Ishikawa (cell line): ENCODE measurements at regions not wholly inside any gene's neighbourhood (a gene's known extent, or its start where the extent isn't known, plus 50 kb on each side); places are given as distances from the start of the nearest gene placed in this dataset.

Source experiments
- CEBPB ChIP-seq: IDR thresholded peaks from 2 replicates; pipeline ENCODE4 v1.6.1; 2012
- CREB1 ChIP-seq: IDR thresholded peaks from 2 replicates; pipeline ENCODE4 v1.6.1; 2012; ENCODE audit warnings: low read depth
- EGR1 ChIP-seq: IDR thresholded peaks from 2 replicates; pipeline ENCODE4 v1.6.1; 2012
- EP300 ChIP-seq: IDR thresholded peaks from 2 replicates; pipeline ENCODE4 v1.6.1; 2012; ENCODE audit warnings: borderline replicate concordance
- NFIC ChIP-seq: IDR thresholded peaks from 2 replicates; pipeline ENCODE4 v1.6.1; 2012
- RAD21 ChIP-seq: IDR thresholded peaks from 2 replicates; pipeline ENCODE4 v1.6.1; 2012; ENCODE audit warnings: low read depth
- REST ChIP-seq: IDR thresholded peaks from 2 replicates; pipeline ENCODE4 v1.6.1; 2012; ENCODE audit warnings: low read depth, mild to moderate bottlenecking
- TAF1 ChIP-seq: IDR thresholded peaks from 2 replicates; pipeline ENCODE4 v1.6.1; 2012; ENCODE audit warnings: low read depth, mild to moderate bottlenecking
- TCF12 ChIP-seq: IDR thresholded peaks from 2 replicates; pipeline ENCODE4 v1.6.1; 2012; ENCODE audit warnings: low read depth
- TEAD4 ChIP-seq: IDR thresholded peaks from 2 replicates; pipeline ENCODE4 v1.6.1; 2012
- YY1 ChIP-seq: IDR thresholded peaks from 2 replicates; pipeline ENCODE4 v1.6.1; 2012; ENCODE audit warnings: low read depth
- TF ChIP-seq, protein P1 (sequence below): IDR thresholded peaks from 2 replicates; pipeline ENCODE4 v1.6.1; 2012
- TF ChIP-seq, protein P2 (sequence below): IDR thresholded peaks from 2 replicates; pipeline ENCODE4 v1.6.1; 2012

- TF ChIP-seq, protein P1, sequence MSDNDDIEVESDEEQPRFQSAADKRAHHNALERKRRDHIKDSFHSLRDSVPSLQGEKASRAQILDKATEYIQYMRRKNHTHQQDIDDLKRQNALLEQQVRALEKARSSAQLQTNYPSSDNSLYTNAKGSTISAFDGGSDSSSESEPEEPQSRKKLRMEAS: no peak
- TF ChIP-seq RAD21 (no peak), YY1 (no peak), TCF12 (no peak), EP300 (no peak), REST (no peak), TAF1 (no peak), CREB1 (no peak), NFIC (no peak), CEBPB (no peak), TEAD4 (no peak), EGR1 (no peak)
- TF ChIP-seq, protein P2, sequence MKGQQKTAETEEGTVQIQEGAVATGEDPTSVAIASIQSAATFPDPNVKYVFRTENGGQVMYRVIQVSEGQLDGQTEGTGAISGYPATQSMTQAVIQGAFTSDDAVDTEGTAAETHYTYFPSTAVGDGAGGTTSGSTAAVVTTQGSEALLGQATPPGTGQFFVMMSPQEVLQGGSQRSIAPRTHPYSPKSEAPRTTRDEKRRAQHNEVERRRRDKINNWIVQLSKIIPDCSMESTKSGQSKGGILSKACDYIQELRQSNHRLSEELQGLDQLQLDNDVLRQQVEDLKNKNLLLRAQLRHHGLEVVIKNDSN: no peak
Measured at GRCh38 chr5:57960569-57960968, 478.0 kb upstream of the ACTBL2 start.
